ENCODE measurements at regions not wholly inside any gene's neighbourhood (a gene's known extent, or its start where the extent isn't known, plus 50 kb on each side); places are given as distances from the start of the nearest gene placed in this dataset.

- no peak overlapping the region for H2BK15ac ChIP-seq (ENCODE audit: low read length)
- no peak overlapping the region for H3K4ac ChIP-seq (replicated peaks; ENCODE audit: insufficient read length, low read depth, low read length)
- POLR2A ChIA-PET (ENCODE audit: partially characterized antibody), result no interaction called here
- WGBS, 2 experiments (ENCODE audit: extremely low coverage in 1 of 2, insufficient coverage in 1 of 2, insufficient read length in 1 of 2, insufficient replicate concordance in 2 of 2, low coverage in 1 of 2, low lambda C conversion rate in 2 of 2, missing lambda C conversion rate in 1 of 2), result 90% methylated on average over 1 of the region's 1 CpG; no CpG with 5 or more reads in 1 of the 2 experiments
- no peak for TF ChIP-seq CEBPB (IDR thresholded peaks at IDR 0.05; ENCODE audit: low read depth, low read length)
- TF ChIP-seq RFX5 (IDR thresholded peaks at IDR 0.05; ENCODE audit: borderline replicate concordance, low read depth, low read length), result no peak
- TF ChIP-seq YY1 (IDR thresholded peaks at IDR 0.05; ENCODE audit: low read depth, low read length), result no peak
- TF ChIP-seq CHD1 (IDR thresholded peaks at IDR 0.05; ENCODE audit: low read depth, low read length), result no peak
- no peak overlapping the region for H2BK5ac ChIP-seq (ENCODE audit: low read depth, low read length)
- H3K18ac ChIP-seq (ENCODE audit: extremely low read depth, low read length), result no peak overlapping the region
- H3K4me2 ChIP-seq (ENCODE audit: insufficient read depth in 1 of 2, low read depth in 2 of 2, low read length in 2 of 2), result no peak overlapping the region
- H3K4me1 ChIP-seq (replicated peaks in 1 of 4; ENCODE audit: control insufficient read depth in 3 of 4, insufficient read depth in 4 of 4, low read length in 3 of 4), result peaks cover 0 to 3% (median 0%) of the 10 kb centered on the region in 4 experiments; a peak in 2 of 7 replicates
- no peak overlapping the region for H2AFZ ChIP-seq (ENCODE audit: low read length)
- no peak overlapping the region for H3K56ac ChIP-seq (replicated peaks; ENCODE audit: insufficient read length, low read depth, low read length)
- no peak overlapping the region for H4K5ac ChIP-seq (ENCODE audit: insufficient read length, low read depth, low read length)
- no peak overlapping the region for H2BK120ac ChIP-seq (replicated peaks; ENCODE audit: low read depth, low read length)
- H3K23ac ChIP-seq (ENCODE audit: insufficient read length), result no peak overlapping the region
- H3K36me3 ChIP-seq (ENCODE audit: control insufficient read depth in 2 of 4, insufficient read depth in 4 of 4, low read length in 3 of 4), result no peaks in the 10 kb centered on the region
- CTCF ChIA-PET (ENCODE audit: partially characterized antibody), result no interaction called here
- no peak for FAIRE-seq
- no peaks in the 10 kb centered on the region for H3K23me2 ChIP-seq (ENCODE audit: low read depth, low read length)
- H2BK12ac ChIP-seq (ENCODE audit: low read depth, low read length), result no peak overlapping the region
- H2AK5ac ChIP-seq (ENCODE audit: low read depth, low read length), result no peak overlapping the region
- no peaks in the 10 kb centered on the region for H3K79me2 ChIP-seq (ENCODE audit: control insufficient read depth in 1 of 2, insufficient read depth in 2 of 2, low read length in 2 of 2)
- no peaks in the 10 kb centered on the region for H4K20me1 ChIP-seq (replicated peaks in 1 of 2; ENCODE audit: control insufficient read depth in 1 of 2, insufficient read depth in 2 of 2, low read length in 2 of 2)
- no peak overlapping the region for H4K91ac ChIP-seq (replicated peaks; ENCODE audit: insufficient read length, low read length)
- no peaks in the 10 kb centered on the region for H3K9me3 ChIP-seq (ENCODE audit: insufficient read depth in 2 of 2, low read depth in 1 of 2, low read length in 1 of 2)
- no peak overlapping the region for H3K4me3 ChIP-seq (ENCODE audit: extremely low read depth in 1 of 4, insufficient read depth in 2 of 4, low read depth in 3 of 4, low read length in 4 of 4)
- no peak for DNase-seq (ENCODE audit: low read depth in 1 of 2, low spot score in 2 of 2)
- no peak overlapping the region for H2BK20ac ChIP-seq (ENCODE audit: low read length)
- no peak overlapping the region for H3K9ac ChIP-seq (replicated peaks in 1 of 4; ENCODE audit: extremely low read depth in 1 of 4, low read depth in 3 of 4, low read length in 3 of 4)
- no peaks in the 10 kb centered on the region for H3K27me3 ChIP-seq (replicated peaks in 1 of 4; ENCODE audit: control insufficient read depth in 3 of 4, extremely low read depth in 1 of 4, insufficient read depth in 3 of 4, low read length in 3 of 4)
- H3K14ac ChIP-seq (ENCODE audit: insufficient read length), result no peak overlapping the region
- no peak overlapping the region for H3K27ac ChIP-seq (ENCODE audit: low read depth, low read length)
- H4K8ac ChIP-seq (ENCODE audit: extremely low read depth, insufficient read depth, low read length), result no peak overlapping the region
- no peaks in the 10 kb centered on the region for H3K79me1 ChIP-seq (ENCODE audit: low read depth, low read length)
Measured at GRCh38 chr4:24209906-24210305, 320.1 kb upstream of the PPARGC1A start.
